GM12873 (cell line): ENCODE measurements at regions not wholly inside any gene's neighbourhood (a gene's known extent, or its start where the extent isn't known, plus 50 kb on each side); places are given as distances from the start of the nearest gene placed in this dataset.

Experiments used
- TF ChIP-seq, protein P1 (sequence below): IDR thresholded peaks from 2 replicates; pipeline ENCODE4 v1.5.1; 2012; ENCODE audit warnings: low read depth, mild to moderate bottlenecking, moderate library complexity, low read length, control low read depth; ENCODE audit not compliant: insufficient read depth; ENCODE audit errors: missing control alignments

DNA sequence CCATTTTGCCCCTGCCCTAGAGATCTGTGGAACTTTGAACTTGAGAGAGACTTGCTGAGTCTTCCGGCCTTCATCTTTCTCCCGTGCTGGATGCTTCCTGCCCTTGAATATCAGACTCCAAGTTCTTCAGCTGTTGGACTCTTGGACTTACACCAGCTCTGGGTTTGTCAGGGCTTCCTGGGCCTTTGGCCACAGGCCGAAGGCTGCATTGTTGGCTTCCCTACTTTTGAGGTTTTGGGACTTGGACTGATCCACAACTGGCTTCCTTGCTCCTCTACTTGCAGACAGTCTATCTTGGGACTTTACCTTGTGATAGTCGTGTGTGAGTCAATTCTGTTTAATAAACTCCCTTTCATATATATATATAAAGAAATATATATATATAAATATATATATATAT lies 1071.0 kb downstream of the ADGRL3 start:
- TF ChIP-seq, protein P1, sequence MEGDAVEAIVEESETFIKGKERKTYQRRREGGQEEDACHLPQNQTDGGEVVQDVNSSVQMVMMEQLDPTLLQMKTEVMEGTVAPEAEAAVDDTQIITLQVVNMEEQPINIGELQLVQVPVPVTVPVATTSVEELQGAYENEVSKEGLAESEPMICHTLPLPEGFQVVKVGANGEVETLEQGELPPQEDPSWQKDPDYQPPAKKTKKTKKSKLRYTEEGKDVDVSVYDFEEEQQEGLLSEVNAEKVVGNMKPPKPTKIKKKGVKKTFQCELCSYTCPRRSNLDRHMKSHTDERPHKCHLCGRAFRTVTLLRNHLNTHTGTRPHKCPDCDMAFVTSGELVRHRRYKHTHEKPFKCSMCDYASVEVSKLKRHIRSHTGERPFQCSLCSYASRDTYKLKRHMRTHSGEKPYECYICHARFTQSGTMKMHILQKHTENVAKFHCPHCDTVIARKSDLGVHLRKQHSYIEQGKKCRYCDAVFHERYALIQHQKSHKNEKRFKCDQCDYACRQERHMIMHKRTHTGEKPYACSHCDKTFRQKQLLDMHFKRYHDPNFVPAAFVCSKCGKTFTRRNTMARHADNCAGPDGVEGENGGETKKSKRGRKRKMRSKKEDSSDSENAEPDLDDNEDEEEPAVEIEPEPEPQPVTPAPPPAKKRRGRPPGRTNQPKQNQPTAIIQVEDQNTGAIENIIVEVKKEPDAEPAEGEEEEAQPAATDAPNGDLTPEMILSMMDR = no peak

DNA sequence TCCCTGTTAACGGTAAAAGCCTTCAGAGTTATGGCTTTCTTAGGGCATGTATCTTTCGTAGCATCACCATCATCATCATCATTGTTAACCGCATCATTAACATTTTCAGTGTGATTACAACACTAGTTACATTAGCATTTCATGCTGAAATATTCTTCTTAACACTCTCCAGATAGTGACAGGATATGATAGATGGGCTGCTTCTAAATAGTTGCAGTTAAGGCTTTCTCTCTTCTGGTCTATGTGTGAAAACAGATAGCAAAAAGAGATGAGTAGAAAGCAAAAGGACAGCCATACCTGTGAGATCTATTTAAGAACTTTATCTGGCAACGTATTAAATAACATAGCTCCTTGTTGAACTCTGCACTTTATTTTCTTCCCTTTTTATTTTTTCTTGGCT lies 1069.8 kb downstream of the ADGRL3 start:
- TF ChIP-seq, protein P1 = no peak

DNA sequence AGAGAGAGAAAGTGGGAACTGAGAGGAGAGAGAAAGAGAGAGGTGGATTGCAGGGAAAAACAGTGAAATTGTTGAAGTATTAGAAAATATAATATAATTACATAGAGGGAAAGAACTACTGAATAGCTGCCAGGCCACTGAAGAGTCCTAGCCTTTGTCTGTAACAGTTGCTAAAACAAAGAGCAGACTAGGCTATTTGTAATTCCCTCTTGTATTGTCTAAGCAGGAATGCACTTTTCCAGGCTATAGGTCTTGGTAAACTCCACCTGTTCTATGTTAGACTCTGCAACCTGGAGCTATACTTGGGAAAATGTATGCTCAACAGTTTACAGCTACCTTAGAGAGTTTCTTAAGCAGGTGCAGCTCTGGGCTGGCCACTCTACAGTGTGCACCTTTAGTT lies 1063.3 kb downstream of the ADGRL3 start:
- TF ChIP-seq, protein P1 = no peak

DNA sequence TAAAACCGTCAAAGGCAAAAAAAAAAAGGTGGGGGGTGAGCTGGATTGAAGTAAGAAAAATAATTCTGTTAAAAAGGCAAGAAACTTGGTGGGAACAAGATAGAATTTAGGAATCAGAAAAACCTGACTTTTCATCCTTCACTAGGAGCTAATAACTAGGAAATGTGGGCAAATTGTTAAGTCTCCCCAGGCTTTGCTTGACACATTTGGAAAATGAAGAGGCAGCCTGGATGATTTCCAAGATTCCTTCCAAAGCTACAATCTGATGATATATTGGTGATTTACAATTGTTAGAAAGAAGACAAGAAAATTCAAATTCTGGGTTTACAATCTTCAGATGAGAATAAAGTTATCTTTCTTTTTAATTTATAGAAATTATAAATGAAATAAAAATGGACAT lies 1062.5 kb downstream of the ADGRL3 start:
- TF ChIP-seq, protein P1 = no peak

DNA sequence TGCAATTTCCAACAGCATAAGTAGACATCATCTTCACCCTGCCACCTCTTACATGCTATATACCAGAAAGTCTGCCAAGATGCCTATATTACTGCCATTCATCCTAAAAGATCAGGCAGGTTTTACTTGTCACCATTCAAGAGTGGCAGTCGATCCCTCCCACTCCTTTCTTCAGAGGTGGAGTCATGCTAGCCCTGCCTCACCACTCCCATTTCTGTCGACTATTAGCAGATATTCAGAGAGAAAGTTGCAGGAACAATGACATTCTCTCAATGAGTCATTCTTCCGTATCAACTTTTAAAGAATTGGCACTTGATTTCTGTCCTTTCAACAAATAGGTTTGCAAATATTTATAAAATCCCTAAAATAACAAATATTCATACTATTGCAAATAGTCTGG lies 1060.1 kb downstream of the ADGRL3 start:
- TF ChIP-seq, protein P1 = no peak

DNA sequence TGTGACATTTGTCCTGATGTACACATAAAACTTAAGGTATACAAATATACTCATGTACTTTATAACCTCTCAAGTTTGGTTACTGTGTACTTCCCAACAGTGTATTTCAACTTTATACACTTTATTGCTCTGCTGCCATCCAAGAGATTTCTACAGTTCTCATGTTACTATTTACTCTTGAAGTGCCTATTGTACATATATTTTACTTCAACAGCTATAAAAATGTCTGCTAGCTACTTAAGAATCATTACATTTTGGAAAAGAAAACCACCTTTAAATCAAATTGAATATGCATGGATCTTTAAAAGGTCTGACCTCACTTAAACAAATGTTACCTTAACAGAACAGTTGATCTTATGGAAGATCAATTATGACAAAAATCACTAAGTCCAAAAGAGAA lies 1056.4 kb downstream of the ADGRL3 start:
- TF ChIP-seq, protein P1 = no peak

DNA sequence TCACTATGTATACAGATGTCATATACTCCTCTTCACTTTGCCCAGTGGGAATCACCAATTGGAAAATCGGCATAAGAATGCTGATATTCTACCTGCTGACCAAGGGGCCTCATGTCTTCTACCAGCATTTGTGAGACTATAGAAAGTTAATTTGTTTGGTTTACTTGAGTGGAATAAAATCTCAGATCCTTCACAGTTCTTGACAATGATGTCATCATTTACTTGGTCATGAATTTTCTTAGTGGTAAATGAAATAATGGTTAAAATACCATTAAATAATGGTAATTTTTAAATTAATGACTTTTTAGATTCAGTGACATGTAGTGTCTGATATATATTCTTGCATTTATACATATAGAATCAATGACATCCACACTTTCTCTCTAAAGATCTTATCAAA lies 1052.6 kb downstream of the ADGRL3 start:
- TF ChIP-seq, protein P1 = no peak
